Umbilical cord (tissue), 1 donor: ENCODE measurements at regions not wholly inside any gene's neighbourhood (a gene's known extent, or its start where the extent isn't known, plus 50 kb on each side); places are given as distances from the start of the nearest gene placed in this dataset.
A peak's percentile ranks its signal among the peaks of the same experiment; 100 is the strongest.
"Not testable (repeated sequence)": the region's sequence is repeated elsewhere in the genome, so short reads cannot be mapped to it uniquely, and the experiment has no call there.

Experiments
- DNase-seq: peaks from one replicate; pipeline ENCODE4 v3.0.0-alpha.2; 2015; ENCODE audit warnings: low spot score

GRCh38 chr4:25981749-25982148 is 67.7 kb downstream of the SMIM20 start:
- no peak for DNase-seq

GRCh38 chr4:25982962-25983361 is 68.9 kb downstream of the SMIM20 start:
- DNase-seq = no peak

- no peak for DNase-seq
These were observed 70.2 kb downstream of the SMIM20 start for GRCh38 chr4:25984266-25984665.

- DNase-seq = no peak
These were observed 70.8 kb downstream of the SMIM20 start for GRCh38 chr4:25984796-25985195.

GRCh38 chr4:25986807-25987206 is 72.8 kb downstream of the SMIM20 start:
- DNase-seq = no peak

GRCh38 chr4:25991340-25991739 is 77.3 kb downstream of the SMIM20 start:
- no peak for DNase-seq

GRCh38 chr4:25993395-25994185 is 79.6 kb downstream of the SMIM20 start:
- no peak for DNase-seq

GRCh38 chr4:25994577-25994976 is 80.6 kb downstream of the SMIM20 start:
- DNase-seq = peak; percentile 30

- DNase-seq = peak; percentile 14
These were observed 86.4 kb downstream of the SMIM20 start for GRCh38 chr4:26000274-26000950.

- DNase-seq = no peak
These were observed 87.4 kb downstream of the SMIM20 start for GRCh38 chr4:26001413-26001812.

- DNase-seq = no peak
These were observed 87.8 kb downstream of the SMIM20 start for GRCh38 chr4:26001816-26002215.

- DNase-seq = no peak
These were observed 89.0 kb downstream of the SMIM20 start for GRCh38 chr4:26003056-26003455.

GRCh38 chr4:26004290-26004689 is 90.3 kb downstream of the SMIM20 start:
- DNase-seq = no peak

GRCh38 chr4:26005764-26006163 is 91.7 kb downstream of the SMIM20 start:
- no peak for DNase-seq

GRCh38 chr4:26008737-26009136 is 94.7 kb downstream of the SMIM20 start:
- DNase-seq = no peak

- DNase-seq = no peak
These were observed 95.5 kb downstream of the SMIM20 start for GRCh38 chr4:26009502-26009901.

- no peak for DNase-seq
These were observed 96.3 kb downstream of the SMIM20 start for GRCh38 chr4:26010304-26010703.

- DNase-seq = no peak
These were observed 99.6 kb downstream of the SMIM20 start for GRCh38 chr4:26013629-26014028.

- DNase-seq = no peak
These were observed 101.2 kb downstream of the SMIM20 start for GRCh38 chr4:26015133-26015651.

GRCh38 chr4:26015906-26016305 is 101.9 kb downstream of the SMIM20 start:
- DNase-seq = no peak

GRCh38 chr4:26017531-26017930 is 103.5 kb downstream of the SMIM20 start:
- DNase-seq = no peak

GRCh38 chr4:26017961-26018700 is 104.1 kb downstream of the SMIM20 start:
- not testable (repeated sequence) for DNase-seq
